ENCODE measurements at regions not wholly inside any gene's neighbourhood (a gene's known extent, or its start where the extent isn't known, plus 50 kb on each side); places are given as distances from the start of the nearest gene placed in this dataset.

- TF ChIP-seq CTCF (IDR thresholded peaks at IDR 0.05) (no peak), EZH2 (IDR thresholded peaks at IDR 0.05; ENCODE audit: borderline replicate concordance, insufficient read depth, low read depth, low read length, poor library complexity, severe bottlenecking) (no peak)
These were observed 154.3 kb downstream of the FGF9 start for GRCh38 chr13:21825186-21825585.

Data from B cell (primary cell).